ENCODE measurements at regions not wholly inside any gene's neighbourhood (a gene's known extent, or its start where the extent isn't known, plus 50 kb on each side); places are given as distances from the start of the nearest gene placed in this dataset.

- no peak for TF ChIP-seq CSDC2 (CRISPR knock-in tag; IDR thresholded peaks at IDR 0.05)
- TF ChIP-seq ZFP30 (CRISPR knock-in tag; IDR thresholded peaks at IDR 0.05), result no peak
Measured at GRCh38 chr5:164832516-164832915, 1327.1 kb downstream of the MAT2B start.

Data from SK-N-SH treated with all-trans-retinoic acid at 6 μM for 48 hours (cell line).